GDM1 (cell line): ENCODE measurements at regions not wholly inside any gene's neighbourhood (a gene's known extent, or its start where the extent isn't known, plus 50 kb on each side); places are given as distances from the start of the nearest gene placed in this dataset.
"Not testable (repeated sequence)": the region's sequence is repeated elsewhere in the genome, so short reads cannot be mapped to it uniquely, and the experiment has no call there.

Experiments used
- DNase-seq: peaks from one replicate; lab custom pipeline; 2025; lab: John Stamatoyannopoulos, UW

DNA sequence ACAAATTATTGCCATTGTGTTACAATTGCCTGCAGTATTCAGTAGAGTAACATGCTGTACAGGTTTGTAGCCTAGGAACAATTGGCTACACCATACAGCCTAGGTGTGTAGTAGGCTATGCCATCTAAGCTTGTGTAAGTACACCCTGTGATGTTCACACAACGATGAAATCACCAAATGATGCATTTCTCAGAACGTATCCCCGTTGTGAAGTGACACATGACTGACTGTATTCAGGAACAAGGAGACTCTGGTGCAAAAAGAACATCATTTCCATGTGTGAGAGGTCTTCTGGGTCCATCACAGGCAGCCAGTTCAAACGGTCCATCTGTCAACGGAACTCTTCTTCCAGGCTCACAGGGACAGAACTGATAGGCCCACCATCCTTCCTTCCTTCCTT, 263.7 kb downstream of the ANAPC1 start:
- DNase-seq = no peak

DNA sequence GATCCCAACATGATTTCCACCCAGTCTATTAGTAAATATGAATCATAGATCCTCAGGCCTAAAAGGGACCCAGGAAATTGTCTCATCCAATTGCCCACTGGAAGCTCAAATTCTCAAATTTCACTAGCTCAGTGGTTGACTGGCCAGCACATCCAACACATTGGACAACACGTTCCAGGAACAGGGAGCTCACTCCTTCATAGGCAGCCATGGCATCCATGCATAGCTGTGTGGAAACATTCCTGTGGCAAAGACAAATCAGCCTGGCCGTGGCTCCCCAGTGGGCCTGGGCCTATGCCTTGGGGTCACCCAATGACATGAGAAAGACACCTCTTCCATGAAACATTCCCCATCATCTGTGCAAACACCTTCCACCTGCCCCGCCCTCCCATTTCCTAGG, 261.1 kb downstream of the ANAPC1 start:
- DNase-seq = no peak

DNA sequence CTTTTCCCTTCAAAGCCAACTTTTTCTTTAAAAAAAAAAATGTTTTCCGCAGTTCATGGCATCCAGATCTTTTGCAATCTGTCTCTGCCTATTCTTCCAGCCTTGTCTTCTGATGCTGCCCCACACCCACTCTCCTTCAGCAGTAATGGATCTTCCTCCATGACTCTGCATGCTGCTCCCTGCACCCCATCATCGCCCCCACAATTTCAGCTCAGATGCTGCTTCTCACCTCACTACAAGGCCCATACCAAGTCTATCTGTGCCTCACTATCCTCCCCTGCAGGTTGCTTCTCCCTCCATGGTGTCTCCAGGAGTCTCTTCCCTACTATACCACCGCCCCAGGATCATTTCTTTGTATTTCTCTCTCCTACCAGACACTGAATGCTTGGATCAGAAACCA, 260.6 kb downstream of the ANAPC1 start:
- DNase-seq = no peak

GRCh38 chr2:111624411-111625156, 259.4 kb downstream of the ANAPC1 start:
- DNase-seq = no peak

DNA sequence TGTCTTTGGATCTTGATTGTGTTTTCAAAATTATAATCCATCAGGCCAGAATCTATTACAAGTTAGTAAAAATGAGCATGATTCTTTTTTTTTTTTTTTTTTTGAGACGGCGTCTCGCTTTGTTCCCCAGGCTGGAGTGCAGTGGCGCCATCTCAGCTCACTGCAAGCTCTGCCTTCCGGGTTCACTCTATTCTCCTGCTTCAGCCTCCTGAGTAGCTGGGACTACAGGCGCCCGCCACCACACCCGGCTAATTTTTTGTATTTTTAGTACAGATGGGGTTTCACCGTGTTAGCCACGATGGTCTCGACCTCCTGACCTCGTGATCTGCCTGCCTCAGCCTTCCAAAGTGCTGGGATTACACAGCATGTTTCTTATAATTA, 258.8 kb downstream of the ANAPC1 start:
- not testable (repeated sequence) for DNase-seq

DNA sequence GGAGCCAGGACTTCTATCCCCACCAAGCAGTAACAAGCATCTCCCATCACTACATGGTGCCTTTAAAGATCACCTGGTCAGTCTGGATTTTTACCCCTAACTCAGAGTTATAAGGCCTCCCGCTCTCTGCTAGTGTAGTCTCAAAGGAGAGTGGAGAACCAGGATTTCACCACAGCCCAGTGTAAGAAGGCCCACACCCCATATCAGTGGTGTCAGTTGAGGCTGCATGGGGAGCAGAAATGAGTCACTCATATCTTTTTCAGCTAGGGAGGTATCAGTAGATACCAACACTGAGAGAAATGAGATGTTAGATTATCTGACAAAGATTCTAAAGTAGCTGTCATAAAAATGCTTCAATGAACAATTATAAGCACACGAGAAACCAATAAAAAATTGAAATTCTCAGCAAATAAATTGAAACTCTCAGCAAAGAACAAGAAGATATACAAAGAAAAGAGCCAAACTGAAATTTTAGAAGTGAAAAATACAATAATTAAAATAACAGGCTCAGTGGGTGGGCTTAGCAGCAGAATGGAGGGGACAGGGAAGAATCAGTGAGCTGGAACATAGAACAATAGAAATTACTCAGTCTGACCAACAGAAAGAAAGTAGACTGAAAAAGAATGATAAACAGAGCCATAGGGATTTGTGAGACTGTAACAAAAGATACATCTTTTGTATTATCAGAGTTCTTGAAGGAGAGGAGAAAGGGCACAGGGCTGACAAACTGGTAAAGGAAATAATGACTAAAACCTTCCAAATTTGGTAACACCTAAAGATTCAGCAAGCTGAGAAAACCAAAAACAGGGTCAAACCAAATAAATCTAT, 257.7 kb downstream of the ANAPC1 start:
- DNase-seq = no peak

DNA sequence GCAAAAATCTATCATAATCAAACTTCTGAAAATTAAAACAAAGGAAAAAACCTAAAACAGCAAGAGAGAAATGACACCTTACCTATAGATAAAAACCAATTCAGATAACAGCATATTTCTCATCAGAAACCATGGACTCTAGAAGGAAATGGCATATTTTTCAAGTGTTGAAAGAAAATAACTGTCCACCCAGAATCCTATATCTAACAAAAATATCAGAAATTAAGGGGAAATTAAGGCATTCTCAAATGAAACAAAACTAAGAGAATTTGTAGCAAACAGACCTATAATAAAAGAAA, 257.2 kb downstream of the ANAPC1 start:
- DNase-seq = no peak

GRCh38 chr2:111627256-111627655, 256.7 kb downstream of the ANAPC1 start:
- DNase-seq = no peak

DNA sequence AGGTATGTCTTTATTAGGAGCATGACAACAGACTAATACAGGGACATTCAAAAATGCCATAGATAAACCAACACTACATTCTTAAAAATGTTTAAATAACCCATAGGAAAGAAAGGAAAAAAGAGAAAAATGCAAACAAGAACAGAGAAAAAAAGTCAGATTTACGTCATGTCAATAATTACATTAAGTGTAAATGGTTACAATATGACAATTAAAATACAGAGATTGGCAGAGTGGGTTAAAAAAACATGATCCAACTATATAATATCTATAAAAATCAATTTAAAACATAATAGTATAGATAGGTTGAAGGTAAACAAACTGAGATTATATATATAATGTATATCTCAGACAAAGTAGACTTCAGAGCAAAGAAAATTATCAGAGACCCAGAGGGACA, 255.8 kb downstream of the ANAPC1 start:
- no peak for DNase-seq

DNA sequence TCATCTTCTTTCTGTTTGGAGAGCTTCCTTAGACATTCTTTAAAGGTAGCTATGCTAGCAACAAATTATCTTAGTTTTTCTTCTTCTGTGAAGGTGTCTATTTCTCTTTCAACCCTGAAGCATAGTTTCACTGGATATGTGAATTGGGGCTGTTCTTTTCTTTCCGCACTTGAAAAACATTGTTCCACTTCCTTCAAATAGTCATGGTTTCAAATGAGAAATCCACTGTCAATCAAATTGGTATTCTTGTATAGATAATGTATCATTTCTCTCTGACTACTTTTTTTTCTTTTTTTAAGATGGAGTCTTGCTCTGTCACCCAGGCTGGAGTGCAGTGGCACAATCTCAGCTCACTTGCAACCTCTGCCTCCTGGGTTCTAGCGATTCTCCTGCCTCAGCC, 254.0 kb downstream of the ANAPC1 start:
- no peak for DNase-seq

DNA sequence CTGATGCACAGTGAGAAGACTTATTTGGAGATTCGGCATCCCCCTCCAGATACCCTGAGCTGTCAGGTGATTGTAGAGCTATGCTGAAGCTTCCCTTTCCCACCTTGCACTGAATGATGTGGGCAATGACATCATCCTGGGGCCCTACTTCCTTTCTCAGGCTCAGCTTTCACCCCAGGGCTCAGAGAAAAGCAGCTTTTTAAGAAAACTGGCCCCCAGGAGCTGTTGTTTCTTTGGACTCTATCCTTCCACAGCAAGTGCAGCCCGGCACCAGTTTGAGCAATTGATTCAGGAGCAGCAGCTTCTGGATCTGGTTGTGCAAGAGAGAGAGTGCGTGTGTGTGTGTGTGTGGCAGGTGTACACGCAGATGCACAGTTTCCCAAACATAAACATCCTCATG, 251.3 kb downstream of the ANAPC1 start:
- peak; percentile 11 for DNase-seq

DNA sequence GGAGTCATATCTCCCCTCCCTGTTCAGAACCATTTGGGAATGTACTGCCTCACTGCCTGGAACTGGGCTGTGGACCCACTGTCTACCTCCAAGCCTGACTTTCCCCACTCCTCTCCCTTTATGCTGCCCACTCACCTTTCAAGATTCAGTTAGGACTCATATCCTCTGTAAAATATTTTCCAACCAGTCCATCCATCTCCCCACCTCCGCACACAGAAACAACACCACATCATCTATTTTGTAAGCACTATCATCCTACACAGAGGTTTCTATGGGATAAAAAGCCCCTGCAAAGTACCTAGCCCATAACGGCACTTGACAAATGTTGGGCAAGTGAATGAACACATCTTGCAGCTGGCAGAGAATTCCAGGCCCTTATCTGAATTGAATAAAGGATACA, 250.8 kb downstream of the ANAPC1 start:
- no peak for DNase-seq

DNA sequence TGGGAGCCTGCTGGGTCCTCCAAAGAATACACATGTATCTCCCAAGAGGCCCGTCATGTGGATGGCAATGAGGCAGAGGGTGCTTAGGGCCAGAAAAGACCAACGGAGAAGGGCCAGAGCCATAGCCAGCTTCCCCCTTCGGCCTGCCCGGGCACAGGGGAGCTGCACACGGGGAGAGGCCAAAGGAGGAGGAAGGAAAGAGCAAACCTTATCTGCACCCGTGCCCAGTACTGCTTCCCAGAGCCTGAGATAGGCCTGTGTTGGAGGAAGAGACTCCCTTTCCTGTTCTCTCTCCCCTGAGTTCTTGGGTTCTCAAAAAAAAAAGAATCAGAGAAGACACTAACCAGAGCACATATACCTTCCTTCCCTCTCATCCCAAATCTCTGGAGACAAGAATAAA, 250.3 kb downstream of the ANAPC1 start:
- DNase-seq = peak; percentile 19

GRCh38 chr2:111634050-111634794, 249.8 kb downstream of the ANAPC1 start:
- no peak for DNase-seq

DNA sequence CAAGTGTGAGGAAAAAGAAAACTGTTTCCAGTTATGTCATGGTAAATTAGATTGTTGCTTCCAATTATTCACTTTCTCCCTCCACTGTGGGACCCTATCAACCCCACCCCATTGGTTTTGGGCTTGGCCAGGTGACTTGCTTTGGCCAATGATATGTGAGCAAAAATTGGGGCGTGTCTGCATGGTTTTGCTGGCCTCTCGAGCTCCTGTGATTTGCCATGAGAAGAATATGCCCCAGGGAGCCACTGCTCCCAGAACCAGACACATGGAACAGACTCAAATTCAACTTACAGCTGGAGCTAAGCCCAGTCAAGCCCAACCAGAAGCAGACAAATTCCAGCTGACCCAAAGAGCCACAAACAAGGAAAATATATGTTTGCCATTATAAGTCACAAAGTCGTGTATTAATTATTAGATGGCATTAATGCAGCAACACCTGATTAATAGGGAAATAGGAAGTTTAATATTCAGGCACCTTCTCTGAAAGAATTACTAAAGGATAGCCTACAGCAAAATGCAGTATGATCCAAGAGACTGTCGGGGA, 248.9 kb downstream of the ANAPC1 start:
- no peak for DNase-seq

- no peak for DNase-seq
Measured at GRCh38 chr2:111636905-111637304, 247.1 kb downstream of the ANAPC1 start.

GRCh38 chr2:111638274-111638877, 245.6 kb downstream of the ANAPC1 start:
- DNase-seq = no peak

DNA sequence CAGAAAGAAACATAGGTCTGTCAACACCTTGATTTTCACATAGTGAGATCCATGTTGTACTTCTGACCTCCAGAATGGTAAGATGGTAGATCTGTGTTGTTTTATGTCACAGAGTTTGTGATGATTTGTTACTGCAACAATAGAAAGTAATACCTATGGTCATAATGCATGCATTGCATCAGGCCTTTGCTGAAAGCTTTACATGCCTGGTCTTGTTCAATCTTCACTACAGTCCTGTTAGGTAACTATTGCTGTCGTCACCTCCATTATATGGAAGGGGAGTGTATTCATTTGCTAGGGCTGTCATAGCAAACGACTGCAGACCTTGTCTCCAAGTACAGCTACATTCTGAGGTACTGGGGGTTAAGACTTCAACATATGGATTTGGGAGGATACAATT, 243.5 kb downstream of the ANAPC1 start:
- DNase-seq = no peak

GRCh38 chr2:111642586-111643327, 241.2 kb downstream of the ANAPC1 start:
- peak; percentile 77 for DNase-seq

- DNase-seq = no peak
Measured at GRCh38 chr2:111643759-111644158, 240.2 kb downstream of the ANAPC1 start.

DNA sequence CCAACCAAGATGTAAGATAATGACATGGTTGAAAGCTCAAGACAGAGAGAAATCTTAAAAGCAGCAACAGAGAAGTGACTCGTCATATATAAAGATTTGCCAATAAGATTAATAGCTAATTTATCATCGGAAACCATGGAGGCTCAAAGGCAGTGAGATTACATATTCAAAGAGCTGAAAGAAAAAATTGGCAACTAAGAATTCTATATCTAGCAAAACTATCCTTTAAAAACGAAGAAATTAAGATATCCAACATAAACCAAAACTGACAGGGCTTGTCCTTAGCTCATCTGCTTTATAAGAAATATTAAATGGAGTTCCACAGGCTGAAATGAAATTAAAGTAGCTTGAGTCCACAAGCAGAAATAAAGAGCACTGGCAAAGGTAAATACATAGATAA, 236.6 kb downstream of the ANAPC1 start:
- DNase-seq = no peak

- DNase-seq = no peak
Measured at GRCh38 chr2:111652038-111652437, 232.0 kb downstream of the ANAPC1 start.
